WTC11 (cell line): ENCODE measurements at regions not wholly inside any gene's neighbourhood (a gene's known extent, or its start where the extent isn't known, plus 50 kb on each side); places are given as distances from the start of the nearest gene placed in this dataset.

Experiments used
- ELF4 ChIP-seq: sonication (generic); formaldehyde crosslinking; IDR thresholded peaks from 2 replicates; pipeline ENCODE4 v1.8.1; 2022; ENCODE audit warnings: low read depth, mild to moderate bottlenecking, moderate library complexity, missing genetic modification reagents
- GABPB1 ChIP-seq: sonication (generic); formaldehyde crosslinking; IDR thresholded peaks from 2 replicates; pipeline ENCODE4 v1.8.1; 2023; ENCODE audit warnings: mild to moderate bottlenecking, missing genetic modification reagents
- NFYB ChIP-seq: sonication (generic); formaldehyde crosslinking; conservative IDR thresholded peaks from 2 replicates; pipeline ENCODE4 v1.8.0; 2022; ENCODE audit warnings: low read depth, missing genetic modification reagents
- NR2C2 ChIP-seq: sonication (generic); formaldehyde crosslinking; IDR thresholded peaks from 2 replicates; pipeline ENCODE4 v1.8.0; 2022; ENCODE audit warnings: mild to moderate bottlenecking, missing genetic modification reagents
- TF ChIP-seq, protein P1 (sequence below): fragments of 250-450 bp; sonication (Bioruptor Pico); conservative IDR thresholded peaks from 2 replicates; pipeline ENCODE4 v1.9.0; 2021; ENCODE audit warnings: mild to moderate bottlenecking
- TF ChIP-seq, protein P2 (sequence below): sonication (generic); formaldehyde crosslinking; conservative IDR thresholded peaks from 2 replicates; pipeline ENCODE4 v1.8.1; 2022; ENCODE audit warnings: mild to moderate bottlenecking, missing genetic modification reagents
- TF ChIP-seq, protein P3 (sequence below): fragments of 200-600 bp; IDR thresholded peaks from 2 replicates; pipeline ENCODE4 v1.8.0; 2022; ENCODE audit warnings: antibody characterized with exemption
- TF ChIP-seq, protein P4 (sequence below): sonication (generic); formaldehyde crosslinking; IDR thresholded peaks from 2 replicates; pipeline ENCODE4 v1.8.0; 2022; ENCODE audit warnings: mild to moderate bottlenecking, missing genetic modification reagents
- TF ChIP-seq, protein P5 (sequence below): sonication (generic); formaldehyde crosslinking; IDR thresholded peaks from 2 replicates; pipeline ENCODE4 v1.8.0; 2022; ENCODE audit warnings: mild to moderate bottlenecking, missing genetic modification reagents
- TF ChIP-seq, protein P6 (sequence below): sonication (generic); formaldehyde crosslinking; IDR thresholded peaks from 2 replicates; pipeline ENCODE4 v1.8.1; 2022; ENCODE audit warnings: missing genetic modification reagents, borderline replicate concordance
- TF ChIP-seq, protein P7 (sequence below): sonication (generic); formaldehyde crosslinking; IDR thresholded peaks from 2 replicates; pipeline ENCODE4 v1.8.1; 2023; ENCODE audit warnings: mild to moderate bottlenecking, missing genetic modification reagents, moderate library complexity

DNA sequence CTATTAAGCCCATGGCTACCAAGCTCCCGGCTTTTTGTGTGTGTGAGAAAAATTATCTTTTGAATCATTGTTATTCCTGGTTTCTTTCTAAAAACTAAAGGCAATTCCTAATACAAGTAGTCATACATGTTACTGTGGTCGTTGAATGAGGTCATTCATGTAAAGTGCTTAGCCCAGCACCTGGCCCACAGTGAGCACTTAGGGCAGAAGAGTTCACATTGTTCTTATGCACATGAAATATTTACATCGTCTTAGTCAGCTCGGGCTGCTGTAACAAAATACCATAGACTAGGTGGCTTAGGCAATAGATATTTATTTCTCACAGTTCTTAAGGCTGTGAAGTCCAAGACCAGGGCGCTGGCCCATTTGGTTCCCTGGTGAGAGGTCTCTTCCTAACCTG lies 216.1 kb downstream of the SHQ1 start:
- TF ChIP-seq, protein P1, sequence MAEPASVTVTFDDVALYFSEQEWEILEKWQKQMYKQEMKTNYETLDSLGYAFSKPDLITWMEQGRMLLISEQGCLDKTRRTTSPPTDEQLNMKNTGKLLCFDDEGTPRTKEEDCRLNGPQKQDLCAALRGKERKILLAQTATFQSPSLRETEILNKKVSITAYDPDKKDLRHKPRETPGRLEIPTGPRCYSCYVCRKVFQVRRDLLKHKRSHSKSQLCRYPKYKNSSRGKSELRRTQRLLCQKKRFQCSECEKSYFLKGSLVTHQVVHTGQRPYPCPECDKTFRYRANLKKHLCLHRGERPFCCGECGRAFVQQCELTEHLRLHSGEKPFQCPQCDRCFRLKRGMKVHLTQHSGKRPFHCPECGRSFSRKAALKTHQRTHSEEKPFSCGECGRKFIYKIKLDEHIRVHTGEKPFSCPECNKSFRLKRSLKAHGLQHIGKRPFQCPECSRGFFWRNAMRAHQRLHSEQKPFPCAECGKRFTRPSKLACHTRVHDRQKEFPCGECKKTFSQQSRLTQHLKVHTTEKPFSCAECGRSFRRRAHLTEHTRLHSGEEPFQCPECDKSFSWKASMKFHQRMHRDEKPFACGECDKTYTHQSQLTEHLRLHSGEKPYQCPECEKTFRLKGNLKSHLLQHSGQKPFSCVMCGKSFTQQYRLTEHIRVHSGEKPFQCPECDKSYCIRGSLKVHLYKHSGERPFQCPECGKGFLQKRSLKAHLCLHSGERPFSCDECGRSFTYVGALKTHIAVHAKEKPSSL (CRISPR knock-in tag), result no peak
- TF ChIP-seq NR2C2 (CRISPR knock-in tag), result no peak
- TF ChIP-seq, protein P2, sequence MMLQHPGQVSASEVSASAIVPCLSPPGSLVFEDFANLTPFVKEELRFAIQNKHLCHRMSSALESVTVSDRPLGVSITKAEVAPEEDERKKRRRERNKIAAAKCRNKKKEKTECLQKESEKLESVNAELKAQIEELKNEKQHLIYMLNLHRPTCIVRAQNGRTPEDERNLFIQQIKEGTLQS (CRISPR knock-in tag), result no peak
- TF ChIP-seq ELF4 (CRISPR knock-in tag), result no peak
- TF ChIP-seq, protein P3, sequence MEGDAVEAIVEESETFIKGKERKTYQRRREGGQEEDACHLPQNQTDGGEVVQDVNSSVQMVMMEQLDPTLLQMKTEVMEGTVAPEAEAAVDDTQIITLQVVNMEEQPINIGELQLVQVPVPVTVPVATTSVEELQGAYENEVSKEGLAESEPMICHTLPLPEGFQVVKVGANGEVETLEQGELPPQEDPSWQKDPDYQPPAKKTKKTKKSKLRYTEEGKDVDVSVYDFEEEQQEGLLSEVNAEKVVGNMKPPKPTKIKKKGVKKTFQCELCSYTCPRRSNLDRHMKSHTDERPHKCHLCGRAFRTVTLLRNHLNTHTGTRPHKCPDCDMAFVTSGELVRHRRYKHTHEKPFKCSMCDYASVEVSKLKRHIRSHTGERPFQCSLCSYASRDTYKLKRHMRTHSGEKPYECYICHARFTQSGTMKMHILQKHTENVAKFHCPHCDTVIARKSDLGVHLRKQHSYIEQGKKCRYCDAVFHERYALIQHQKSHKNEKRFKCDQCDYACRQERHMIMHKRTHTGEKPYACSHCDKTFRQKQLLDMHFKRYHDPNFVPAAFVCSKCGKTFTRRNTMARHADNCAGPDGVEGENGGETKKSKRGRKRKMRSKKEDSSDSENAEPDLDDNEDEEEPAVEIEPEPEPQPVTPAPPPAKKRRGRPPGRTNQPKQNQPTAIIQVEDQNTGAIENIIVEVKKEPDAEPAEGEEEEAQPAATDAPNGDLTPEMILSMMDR, result no peak
- TF ChIP-seq, protein P4, sequence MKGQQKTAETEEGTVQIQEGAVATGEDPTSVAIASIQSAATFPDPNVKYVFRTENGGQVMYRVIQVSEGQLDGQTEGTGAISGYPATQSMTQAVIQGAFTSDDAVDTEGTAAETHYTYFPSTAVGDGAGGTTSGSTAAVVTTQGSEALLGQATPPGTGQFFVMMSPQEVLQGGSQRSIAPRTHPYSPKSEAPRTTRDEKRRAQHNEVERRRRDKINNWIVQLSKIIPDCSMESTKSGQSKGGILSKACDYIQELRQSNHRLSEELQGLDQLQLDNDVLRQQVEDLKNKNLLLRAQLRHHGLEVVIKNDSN (CRISPR knock-in tag), result no peak
- TF ChIP-seq, protein P5, sequence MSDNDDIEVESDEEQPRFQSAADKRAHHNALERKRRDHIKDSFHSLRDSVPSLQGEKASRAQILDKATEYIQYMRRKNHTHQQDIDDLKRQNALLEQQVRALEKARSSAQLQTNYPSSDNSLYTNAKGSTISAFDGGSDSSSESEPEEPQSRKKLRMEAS (CRISPR knock-in tag), result no peak
- TF ChIP-seq NFYB, result no peak
- TF ChIP-seq, protein P6, sequence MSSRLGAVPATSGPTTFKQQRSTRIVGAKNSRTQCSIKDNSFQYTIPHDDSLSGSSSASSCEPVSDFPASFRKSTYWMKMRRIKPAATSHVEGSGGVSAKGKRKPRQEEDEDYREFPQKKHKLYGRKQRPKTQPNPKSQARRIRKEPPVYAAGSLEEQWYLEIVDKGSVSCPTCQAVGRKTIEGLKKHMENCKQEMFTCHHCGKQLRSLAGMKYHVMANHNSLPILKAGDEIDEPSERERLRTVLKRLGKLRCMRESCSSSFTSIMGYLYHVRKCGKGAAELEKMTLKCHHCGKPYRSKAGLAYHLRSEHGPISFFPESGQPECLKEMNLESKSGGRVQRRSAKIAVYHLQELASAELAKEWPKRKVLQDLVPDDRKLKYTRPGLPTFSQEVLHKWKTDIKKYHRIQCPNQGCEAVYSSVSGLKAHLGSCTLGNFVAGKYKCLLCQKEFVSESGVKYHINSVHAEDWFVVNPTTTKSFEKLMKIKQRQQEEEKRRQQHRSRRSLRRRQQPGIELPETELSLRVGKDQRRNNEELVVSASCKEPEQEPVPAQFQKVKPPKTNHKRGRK (CRISPR knock-in tag), result no peak
- TF ChIP-seq, protein P7, sequence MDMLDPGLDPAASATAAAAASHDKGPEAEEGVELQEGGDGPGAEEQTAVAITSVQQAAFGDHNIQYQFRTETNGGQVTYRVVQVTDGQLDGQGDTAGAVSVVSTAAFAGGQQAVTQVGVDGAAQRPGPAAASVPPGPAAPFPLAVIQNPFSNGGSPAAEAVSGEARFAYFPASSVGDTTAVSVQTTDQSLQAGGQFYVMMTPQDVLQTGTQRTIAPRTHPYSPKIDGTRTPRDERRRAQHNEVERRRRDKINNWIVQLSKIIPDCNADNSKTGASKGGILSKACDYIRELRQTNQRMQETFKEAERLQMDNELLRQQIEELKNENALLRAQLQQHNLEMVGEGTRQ (CRISPR knock-in tag), result no peak
- TF ChIP-seq GABPB1 (CRISPR knock-in tag), result no peak
